ENCODE measurements at regions not wholly inside any gene's neighbourhood (a gene's known extent, or its start where the extent isn't known, plus 50 kb on each side); places are given as distances from the start of the nearest gene placed in this dataset.

- TF ChIP-seq EZH2phosphoT487 (IDR thresholded peaks at IDR 0.05; ENCODE audit: insufficient read depth, low read depth): no peak
- TF ChIP-seq EZH2 (IDR thresholded peaks at IDR 0.05; ENCODE audit: insufficient read depth, poor library complexity, severe bottlenecking): no peak
Observed at GRCh38 chr6:164928728-164929407, 380.5 kb downstream of the C6orf118 start.

GRCh38 chr6:164928057-164928727 lies 381.2 kb downstream of the C6orf118 start:
- WGBS, 2 experiments (ENCODE audit: low coverage in 1 of 2, low lambda C conversion rate in 2 of 2, missing lambda C conversion rate in 2 of 2): 10 to 12% methylated on average over 17 of the region's 17 CpGs
- H3K27ac ChIP-seq: no peak overlapping the region
- H4K20me1 ChIP-seq (ENCODE audit: insufficient read depth): no peaks in the 10 kb centered on the region
- in situ Hi-C loops (cut with MboI): no loop called here
- no peaks in the 10 kb centered on the region for H3K9me3 ChIP-seq (ENCODE audit: low read depth)
- H3K36me3 ChIP-seq (ENCODE audit: low read depth): no peaks in the 10 kb centered on the region
- no peaks in the 10 kb centered on the region for H3K9me2 ChIP-seq (ENCODE audit: insufficient read depth)
- H3K79me2 ChIP-seq (ENCODE audit: insufficient read depth): no peaks in the 10 kb centered on the region
- H3K9ac ChIP-seq: peak overlapping the region; percentile 17; the same call in 1 of the 2 replicates
- H3K4me1 ChIP-seq (ENCODE audit: insufficient read depth): no peaks in the 10 kb centered on the region
- no peaks in the 10 kb centered on the region for H3K27me3 ChIP-seq (replicated peaks; ENCODE audit: insufficient read depth)
- H3K4me2 ChIP-seq (ENCODE audit: unreplicated experiment): peak overlapping the region; percentile 93
- DNase-seq: peak; percentile 28
- H3F3A ChIP-seq (ENCODE audit: insufficient read depth): no peaks in the 10 kb centered on the region; the same call in 1 of the 2 replicates
- TF ChIP-seq EZH2phosphoT487 (IDR thresholded peaks at IDR 0.05; ENCODE audit: insufficient read depth, low read depth) (no peak), EZH2 (IDR thresholded peaks at IDR 0.05; ENCODE audit: insufficient read depth, poor library complexity, severe bottlenecking) (no peak)
- peak overlapping the region; percentile 74 for H3K4me3 ChIP-seq
- H2AFZ ChIP-seq: peak overlapping the region; percentile 85

More at GRCh38 chr6:164928728-164929407, 380.5 kb downstream of the C6orf118 start:
- H3K9ac ChIP-seq: no peak overlapping the region
- in situ Hi-C loops (cut with MboI): no loop called here
- no peaks in the 10 kb centered on the region for H3K27me3 ChIP-seq (replicated peaks; ENCODE audit: insufficient read depth)
- 91 to 92% methylated on average over 8 of the region's 8 CpGs for WGBS, 2 experiments (ENCODE audit: low coverage in 1 of 2, low lambda C conversion rate in 2 of 2, missing lambda C conversion rate in 2 of 2)
- H3F3A ChIP-seq (ENCODE audit: insufficient read depth): no peaks in the 10 kb centered on the region; the same call in 1 of the 2 replicates
- peak overlapping the region; percentile 85 for H2AFZ ChIP-seq
- H3K4me2 ChIP-seq (ENCODE audit: unreplicated experiment): peak overlapping the region; percentile 93
- no peaks in the 10 kb centered on the region for H3K79me2 ChIP-seq (ENCODE audit: insufficient read depth)
- no peak for DNase-seq
- H3K4me1 ChIP-seq (ENCODE audit: insufficient read depth): no peaks in the 10 kb centered on the region
- no peaks in the 10 kb centered on the region for H4K20me1 ChIP-seq (ENCODE audit: insufficient read depth)
- no peak overlapping the region for H3K27ac ChIP-seq
- no peaks in the 10 kb centered on the region for H3K36me3 ChIP-seq (ENCODE audit: low read depth)
- H3K9me3 ChIP-seq (ENCODE audit: low read depth): no peaks in the 10 kb centered on the region
- no peaks in the 10 kb centered on the region for H3K9me2 ChIP-seq (ENCODE audit: insufficient read depth)
- peak overlapping the region; percentile 74; the same call in 1 of the 2 replicates for H3K4me3 ChIP-seq

GRCh38 chr6:164927288-164928056 lies 381.9 kb downstream of the C6orf118 start:
- peak overlapping the region; percentile 85 for H2AFZ ChIP-seq

GRCh38 chr6:164926686-164927085 lies 382.7 kb downstream of the C6orf118 start:
- in situ Hi-C loops (cut with MboI): no loop called here
- H3K79me2 ChIP-seq (ENCODE audit: insufficient read depth): no peaks in the 10 kb centered on the region
- no peak for DNase-seq
- H3K9me2 ChIP-seq (ENCODE audit: insufficient read depth): no peaks in the 10 kb centered on the region
- H3K4me3 ChIP-seq: no peak overlapping the region
- no peaks in the 10 kb centered on the region for H4K20me1 ChIP-seq (ENCODE audit: insufficient read depth)
- H3K27me3 ChIP-seq (replicated peaks; ENCODE audit: insufficient read depth): no peaks in the 10 kb centered on the region
- H3K4me2 ChIP-seq (ENCODE audit: unreplicated experiment): no peak overlapping the region
- WGBS, 2 experiments (ENCODE audit: low coverage in 1 of 2, low lambda C conversion rate in 2 of 2, missing lambda C conversion rate in 2 of 2): 91 to 95% methylated on average over 2 of the region's 2 CpGs
- no peak overlapping the region for H3K27ac ChIP-seq
- H3K9me3 ChIP-seq (ENCODE audit: low read depth): no peaks in the 10 kb centered on the region
- no peaks in the 10 kb centered on the region for H3F3A ChIP-seq (ENCODE audit: insufficient read depth)
- H3K9ac ChIP-seq: no peak overlapping the region
- H3K4me1 ChIP-seq (ENCODE audit: insufficient read depth): no peaks in the 10 kb centered on the region
- no peaks in the 10 kb centered on the region for H3K36me3 ChIP-seq (ENCODE audit: low read depth)
- no peak overlapping the region for H2AFZ ChIP-seq
- TF ChIP-seq EZH2 (IDR thresholded peaks at IDR 0.05; ENCODE audit: insufficient read depth, poor library complexity, severe bottlenecking) (no peak), EZH2phosphoT487 (IDR thresholded peaks at IDR 0.05; ENCODE audit: insufficient read depth, low read depth) (no peak)

More at GRCh38 chr6:164927288-164928056, 381.9 kb downstream of the C6orf118 start:
- Histone ChIP-seq H3K4me3 (peak overlapping the region; percentile 74), H3K4me1 (ENCODE audit: insufficient read depth) (no peaks in the 10 kb centered on the region), H3K9ac (peak overlapping the region; percentile 17; the same call in 1 of the 2 replicates), H3K27me3 (replicated peaks; ENCODE audit: insufficient read depth) (no peaks in the 10 kb centered on the region), H3F3A (ENCODE audit: insufficient read depth) (no peaks in the 10 kb centered on the region; the same call in 1 of the 2 replicates), H4K20me1 (ENCODE audit: insufficient read depth) (no peaks in the 10 kb centered on the region), H3K4me2 (ENCODE audit: unreplicated experiment) (peak overlapping the region; percentile 93), H3K36me3 (ENCODE audit: low read depth) (no peaks in the 10 kb centered on the region), H3K9me2 (ENCODE audit: insufficient read depth) (no peaks in the 10 kb centered on the region), H3K79me2 (ENCODE audit: insufficient read depth) (no peaks in the 10 kb centered on the region), H3K27ac (no peak overlapping the region), H3K9me3 (ENCODE audit: low read depth) (no peaks in the 10 kb centered on the region)
- in situ Hi-C loops (cut with MboI): no loop called here
- no peak for TF ChIP-seq EZH2 (IDR thresholded peaks at IDR 0.05; ENCODE audit: insufficient read depth, poor library complexity, severe bottlenecking)
- no peak for TF ChIP-seq EZH2phosphoT487 (IDR thresholded peaks at IDR 0.05; ENCODE audit: insufficient read depth, low read depth)
- 10 to 12% methylated on average over 17 of the region's 17 CpGs for WGBS, 2 experiments (ENCODE audit: low coverage in 1 of 2, low lambda C conversion rate in 2 of 2, missing lambda C conversion rate in 2 of 2)
- DNase-seq: peak; percentile 76
